Right cardiac atrium (tissue), 5 donors: ENCODE measurements at regions not wholly inside any gene's neighbourhood (a gene's known extent, or its start where the extent isn't known, plus 50 kb on each side); places are given as distances from the start of the nearest gene placed in this dataset.
"Not testable (repeated sequence)": the region's sequence is repeated elsewhere in the genome, so short reads cannot be mapped to it uniquely, and the experiment has no call there.

Experiments
- ATAC-seq, 2 donors: fragments of 200-7000 bp; cut with Tn5 transposase; one replicate each; pipeline versions ENCODE4 v1.8.0 to v1.9.1; 2020; ENCODE audit warnings: moderate library complexity in 2 of 2, mild to moderate bottlenecking in 1 of 2
- DNase-seq, 3 donors: peaks; one replicate each; pipeline ENCODE4 v3.0.0-alpha.2; 2020
- H3K27ac ChIP-seq: one replicate; pipeline ENCODE4 v1.5.1; 2013; ENCODE audit warnings: mild to moderate bottlenecking, low read length, control low read depth, moderate library complexity
- H3K27me3 ChIP-seq: one replicate; pipeline ENCODE4 v1.6.1; 2013; ENCODE audit not compliant: control insufficient read depth, insufficient read depth
- H3K4me1 ChIP-seq: one replicate; pipeline ENCODE4 v1.6.1; 2013; ENCODE audit warnings: low read length; ENCODE audit not compliant: control insufficient read depth, insufficient read depth
- H3K4me3 ChIP-seq: one replicate; pipeline ENCODE4 v1.5.1; 2013; ENCODE audit warnings: low read length, control low read depth
- H3K9me3 ChIP-seq: one replicate; pipeline ENCODE4 v1.6.1; 2013; ENCODE audit warnings: low read length; ENCODE audit not compliant: control insufficient read depth
- WGBS: extraction: QIAGEN DNeasy Blood & Tissue Kit; methylation state at CpG from one replicate; pipeline ENCODE4 v1.1.7; 2013; 5-methylcytosine and 5-hydroxymethylcytosine counted together
- intact Hi-C, 4 donors: fragments of 100-400 bp; cut with DNase I; formaldehyde crosslinking; loops; one replicate each; pipeline versions ENCODE4 v1.11.0 to v1.14.0; 2022 to 2023
- donor health status: healthy with polysubstance abuse.
- donor health status: DM: no; HTN: yes; CAD: no.
- donor health status: DM: no; HTN: no; CAD: no.
- donor health status: DM: no; HTN: yes; CAD: no; lungs with severe emphysema.
- donor health status: DM: yes; HTN: yes; CAD: no.

GRCh38 chr1:47658161-47658920 is 220.5 kb downstream of the FOXD2 start:
- no peak for ATAC-seq
- WGBS: 87% methylated on average over 9 of the region's 9 CpGs
- DNase-seq: no peak
- Histone ChIP-seq H3K27me3 (peaks cover 3% of the 10 kb centered on the region), H3K4me1 (peaks cover 3% of the 10 kb centered on the region), H3K4me3 (no peak overlapping the region), H3K27ac (no peak overlapping the region), H3K9me3 (no peaks in the 10 kb centered on the region)
- intact Hi-C loops: no loop called here

GRCh38 chr1:47659146-47659545 is 221.3 kb downstream of the FOXD2 start:
- peaks cover 3% of the 10 kb centered on the region for H3K4me1 ChIP-seq
- ATAC-seq: no peak
- no peak overlapping the region for H3K27ac ChIP-seq
- H3K4me3 ChIP-seq: no peak overlapping the region
- no peak for DNase-seq
- no peaks in the 10 kb centered on the region for H3K9me3 ChIP-seq
- 74% methylated on average over 6 of the region's 6 CpGs for WGBS
- peaks cover 3% of the 10 kb centered on the region for H3K27me3 ChIP-seq
- intact Hi-C loops: no loop called here

- 46% methylated on average over 1 of the region's 1 CpG for WGBS
- intact Hi-C loops: no loop called here
- H3K27me3 ChIP-seq: peaks cover 3% of the 10 kb centered on the region
Measured at GRCh38 chr1:47660622-47661021, 222.8 kb downstream of the FOXD2 start.

GRCh38 chr1:47661040-47661439 is 223.2 kb downstream of the FOXD2 start:
- intact Hi-C loops: no loop called here
- Histone ChIP-seq H3K4me3 (no peak overlapping the region), H3K27ac (no peak overlapping the region), H3K4me1 (no peaks in the 10 kb centered on the region), H3K9me3 (no peaks in the 10 kb centered on the region), H3K27me3 (peaks cover 3% of the 10 kb centered on the region)
- 64% methylated on average over 6 of the region's 6 CpGs for WGBS
- DNase-seq (no peak), ATAC-seq (no peak)

More at GRCh38 chr1:47660622-47661021, 222.8 kb downstream of the FOXD2 start:
- no peak overlapping the region for H3K4me3 ChIP-seq
- H3K27ac ChIP-seq: no peak overlapping the region
- DNase-seq (no peak), ATAC-seq (no peak)
- H3K4me1 ChIP-seq: peaks cover under 1% of the 10 kb centered on the region
- no peaks in the 10 kb centered on the region for H3K9me3 ChIP-seq

GRCh38 chr1:47662068-47662467 is 224.2 kb downstream of the FOXD2 start:
- no peak for DNase-seq
- no peak overlapping the region for H3K4me3 ChIP-seq
- H3K9me3 ChIP-seq: no peaks in the 10 kb centered on the region
- H3K27ac ChIP-seq: no peak overlapping the region
- WGBS: 92% methylated on average over 3 of the region's 3 CpGs
- intact Hi-C loops: no loop called here
- ATAC-seq: no peak
- peaks cover 3% of the 10 kb centered on the region for H3K27me3 ChIP-seq
- H3K4me1 ChIP-seq: no peaks in the 10 kb centered on the region

GRCh38 chr1:47663286-47663685 is 225.4 kb downstream of the FOXD2 start:
- Histone ChIP-seq H3K27me3 (peaks cover 3% of the 10 kb centered on the region), H3K9me3 (no peaks in the 10 kb centered on the region), H3K4me3 (no peak overlapping the region), H3K4me1 (no peaks in the 10 kb centered on the region), H3K27ac (no peak overlapping the region)
- intact Hi-C loops: no loop called here
- no peak for DNase-seq
- no peak for ATAC-seq
- 83% methylated on average over 6 of the region's 6 CpGs for WGBS

- DNase-seq: no peak
- H3K27me3 ChIP-seq: peaks cover 3% of the 10 kb centered on the region
- intact Hi-C loops: no loop called here
- WGBS: 76% methylated on average over 4 of the region's 4 CpGs
- H3K9me3 ChIP-seq: no peaks in the 10 kb centered on the region
- H3K4me1 ChIP-seq: no peaks in the 10 kb centered on the region
- no peak overlapping the region for H3K4me3 ChIP-seq
- H3K27ac ChIP-seq: no peak overlapping the region
- ATAC-seq: no peak
Measured at GRCh38 chr1:47664356-47664755, 226.5 kb downstream of the FOXD2 start.

- WGBS: 90% methylated on average over 8 of the region's 8 CpGs
- H3K27me3 ChIP-seq, H3K27ac ChIP-seq, H3K4me1 ChIP-seq, H3K4me3 ChIP-seq, ATAC-seq, intact Hi-C loops, DNase-seq, H3K9me3 ChIP-seq: not testable (repeated sequence)
Measured at GRCh38 chr1:47664896-47665295, 227.1 kb downstream of the FOXD2 start.

- H3K4me1 ChIP-seq: no peaks in the 10 kb centered on the region
- 91% methylated on average over 10 of the region's 10 CpGs for WGBS
- ATAC-seq: no peak
- no peak overlapping the region for H3K4me3 ChIP-seq
- no peaks in the 10 kb centered on the region for H3K9me3 ChIP-seq
- DNase-seq: no peak
- intact Hi-C loops: no loop called here
- no peak overlapping the region for H3K27ac ChIP-seq
- no peaks in the 10 kb centered on the region for H3K27me3 ChIP-seq
Measured at GRCh38 chr1:47669081-47669585, 231.3 kb downstream of the FOXD2 start.

- ATAC-seq (no peak), DNase-seq (no peak)
- Histone ChIP-seq H3K9me3 (no peaks in the 10 kb centered on the region), H3K27ac (no peak overlapping the region), H3K27me3 (no peaks in the 10 kb centered on the region), H3K4me1 (no peaks in the 10 kb centered on the region), H3K4me3 (no peak overlapping the region)
- intact Hi-C loops: no loop called here
Measured at GRCh38 chr1:47672622-47673021, 234.8 kb downstream of the FOXD2 start.

GRCh38 chr1:47674189-47674588 is 236.3 kb downstream of the FOXD2 start:
- intact Hi-C loops: no loop called here
- H3K27me3 ChIP-seq: no peaks in the 10 kb centered on the region
- H3K9me3 ChIP-seq: no peaks in the 10 kb centered on the region

More at GRCh38 chr1:47674189-47674588, 236.3 kb downstream of the FOXD2 start:
- ATAC-seq: no peak
- DNase-seq: no peak
- no peaks in the 10 kb centered on the region for H3K4me1 ChIP-seq
- H3K4me3 ChIP-seq: no peak overlapping the region
- H3K27ac ChIP-seq: no peak overlapping the region
